RWPE2 (cell line): ENCODE measurements at regions not wholly inside any gene's neighbourhood (a gene's known extent, or its start where the extent isn't known, plus 50 kb on each side); places are given as distances from the start of the nearest gene placed in this dataset.

Source experiments
- ATAC-seq: fragments of 200-7000 bp; cut with Tn5 transposase; 3 replicates; pipeline ENCODE4 v1.9.1; 2021; ENCODE audit warnings: low read depth
- DNase-seq: peaks from one replicate; pipeline ENCODE4 v3.0.0-alpha.2; 2020; ENCODE audit warnings: low spot score
- H3K27ac ChIP-seq: fragments of 450-650 bp; 2 replicates; pipeline ENCODE4 v1.5.1; 2017; ENCODE audit warnings: mild to moderate bottlenecking; ENCODE audit not compliant: poor library complexity, severe bottlenecking
- H3K27me3 ChIP-seq: fragments of 250-450 bp; sonication (Bioruptor Pico); 2 replicates; pipeline ENCODE4 v1.5.1; 2021; ENCODE audit warnings: mild to moderate bottlenecking, moderate library complexity; ENCODE audit not compliant: insufficient read depth, poor library complexity, severe bottlenecking
- H3K36me3 ChIP-seq: fragments of 250-450 bp; sonication (Bioruptor Pico); 2 replicates; pipeline ENCODE4 v1.5.1; 2020; ENCODE audit warnings: low read depth, mild to moderate bottlenecking, moderate library complexity
- H3K4me1 ChIP-seq: fragments of 250-450 bp; sonication (Bioruptor Pico); 2 replicates; pipeline ENCODE4 v1.5.1; 2021; ENCODE audit warnings: mild to moderate bottlenecking, moderate library complexity; ENCODE audit not compliant: insufficient read depth, poor library complexity, severe bottlenecking
- H3K4me3 ChIP-seq: fragments of 250-450 bp; sonication (Bioruptor Pico); 2 replicates; pipeline ENCODE4 v1.5.1; 2021; ENCODE audit warnings: mild to moderate bottlenecking, moderate library complexity; ENCODE audit not compliant: severe bottlenecking
- H3K9me3 ChIP-seq: fragments of 250-450 bp; sonication (Bioruptor Pico); 2 replicates; pipeline ENCODE4 v1.5.1; 2021; ENCODE audit warnings: mild to moderate bottlenecking, moderate library complexity; ENCODE audit not compliant: severe bottlenecking
- CTCF ChIP-seq: fragments of 450-650 bp; IDR thresholded peaks from one replicate; pipeline ENCODE4 v1.5.1; 2017; ENCODE audit warnings: mild to moderate bottlenecking, moderate library complexity; ENCODE audit not compliant: poor library complexity, severe bottlenecking

GRCh38 chr1:29993950-29994349 lies 729.4 kb downstream of the MATN1 start:
- no peak for ATAC-seq
- H3K27me3 ChIP-seq: no peaks in the 10 kb centered on the region
- TF ChIP-seq CTCF: no peak

DNA sequence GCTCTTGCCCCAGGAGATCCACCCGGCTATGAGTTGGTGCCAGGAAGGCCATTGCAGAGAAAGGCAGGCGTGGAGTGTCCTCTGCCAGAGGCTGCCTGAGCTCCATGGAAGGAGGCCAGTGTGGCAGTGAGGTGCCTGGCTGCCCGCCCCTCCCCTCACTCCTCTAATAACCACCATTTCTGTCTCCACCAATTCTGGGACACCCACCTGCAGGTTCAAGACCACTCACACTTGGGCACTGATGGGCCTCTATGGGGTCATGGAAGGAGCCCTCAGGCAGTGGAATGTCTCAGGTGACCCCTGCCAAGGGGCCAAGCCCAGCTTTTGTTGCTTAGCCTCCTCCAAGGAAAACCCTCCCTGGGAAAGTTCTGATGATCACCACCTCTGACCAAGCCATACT lies 731.6 kb downstream of the MATN1 start:
- Histone ChIP-seq H3K36me3 (no peaks in the 10 kb centered on the region), H3K27me3 (no peaks in the 10 kb centered on the region), H3K9me3 (peaks cover 2% of the 10 kb centered on the region), H3K27ac (no peak overlapping the region), H3K4me3 (no peak overlapping the region), H3K4me1 (no peaks in the 10 kb centered on the region)
- TF ChIP-seq CTCF: no peak
- ATAC-seq: no peak
- no peak for DNase-seq

More at GRCh38 chr1:29993950-29994349, 729.4 kb downstream of the MATN1 start:
- Histone ChIP-seq H3K4me3 (no peak overlapping the region), H3K36me3 (no peaks in the 10 kb centered on the region), H3K9me3 (peaks cover 2% of the 10 kb centered on the region), H3K4me1 (no peaks in the 10 kb centered on the region), H3K27ac (no peak overlapping the region)
- DNase-seq: no peak

DNA sequence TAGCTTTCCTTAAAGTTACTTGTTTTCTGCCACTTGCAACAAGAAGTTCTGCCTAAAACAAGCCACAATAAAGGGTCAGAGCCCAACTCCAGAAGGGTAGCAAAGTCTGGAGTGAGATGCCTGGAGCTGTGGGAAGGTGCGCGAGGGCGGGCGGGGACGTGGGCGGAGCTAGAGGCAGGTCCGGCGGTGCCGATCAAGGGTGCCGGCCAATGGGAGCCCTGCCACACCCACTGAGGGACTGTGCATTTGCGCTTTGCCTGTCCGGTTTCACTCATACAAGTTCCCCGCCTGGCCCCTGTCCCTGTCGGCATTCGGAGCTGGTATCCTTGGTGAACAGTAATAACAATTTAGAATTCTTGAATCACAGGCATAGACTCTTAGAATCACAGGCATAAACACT lies 732.4 kb downstream of the MATN1 start:
- H3K4me1 ChIP-seq: no peaks in the 10 kb centered on the region
- DNase-seq: no peak

GRCh38 chr1:29990304-29990703 lies 733.1 kb downstream of the MATN1 start:
- no peak for ATAC-seq
- DNase-seq: no peak
- Histone ChIP-seq H3K4me1 (no peaks in the 10 kb centered on the region), H3K36me3 (no peaks in the 10 kb centered on the region), H3K27ac (no peak overlapping the region), H3K27me3 (no peaks in the 10 kb centered on the region), H3K9me3 (peaks cover 2% of the 10 kb centered on the region), H3K4me3 (no peak overlapping the region)
- no peak for TF ChIP-seq CTCF

More for the DNA sequence above, 732.4 kb downstream of the MATN1 start:
- no peaks in the 10 kb centered on the region for H3K27me3 ChIP-seq
- H3K4me3 ChIP-seq: no peak overlapping the region
- H3K27ac ChIP-seq: no peak overlapping the region
- no peaks in the 10 kb centered on the region for H3K36me3 ChIP-seq
- peaks cover 2% of the 10 kb centered on the region for H3K9me3 ChIP-seq
- peak; percentile 80 for ATAC-seq
- TF ChIP-seq CTCF: no peak

DNA sequence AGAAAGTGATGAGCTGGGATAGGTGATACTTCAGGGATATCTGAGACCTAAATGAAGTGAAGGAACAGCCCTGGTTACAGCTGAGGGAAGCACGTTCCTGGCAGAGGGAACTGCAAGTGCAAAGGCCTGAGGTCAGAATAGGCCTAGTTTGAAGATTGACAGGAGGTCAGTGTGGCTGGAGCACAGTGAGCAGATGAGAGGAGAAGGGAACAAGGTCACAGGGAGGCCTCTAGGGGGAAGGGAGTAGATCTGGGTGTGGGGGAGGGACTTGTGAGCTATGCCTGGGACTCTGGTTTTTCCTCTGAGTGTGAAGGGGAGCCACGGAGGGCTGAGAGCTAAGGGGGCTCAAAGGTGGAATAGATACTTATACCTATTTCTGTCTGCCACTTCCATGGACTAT lies 736.4 kb downstream of the MATN1 start:
- no peaks in the 10 kb centered on the region for H3K27me3 ChIP-seq
- ATAC-seq (no peak), DNase-seq (no peak)
- H3K4me1 ChIP-seq: no peaks in the 10 kb centered on the region
- H3K27ac ChIP-seq: no peak overlapping the region
- no peaks in the 10 kb centered on the region for H3K36me3 ChIP-seq
- H3K9me3 ChIP-seq: no peaks in the 10 kb centered on the region
- no peak overlapping the region for H3K4me3 ChIP-seq
- no peak for TF ChIP-seq CTCF
